ENCODE measurements at regions not wholly inside any gene's neighbourhood (a gene's known extent, or its start where the extent isn't known, plus 50 kb on each side); places are given as distances from the start of the nearest gene placed in this dataset.

DNA sequence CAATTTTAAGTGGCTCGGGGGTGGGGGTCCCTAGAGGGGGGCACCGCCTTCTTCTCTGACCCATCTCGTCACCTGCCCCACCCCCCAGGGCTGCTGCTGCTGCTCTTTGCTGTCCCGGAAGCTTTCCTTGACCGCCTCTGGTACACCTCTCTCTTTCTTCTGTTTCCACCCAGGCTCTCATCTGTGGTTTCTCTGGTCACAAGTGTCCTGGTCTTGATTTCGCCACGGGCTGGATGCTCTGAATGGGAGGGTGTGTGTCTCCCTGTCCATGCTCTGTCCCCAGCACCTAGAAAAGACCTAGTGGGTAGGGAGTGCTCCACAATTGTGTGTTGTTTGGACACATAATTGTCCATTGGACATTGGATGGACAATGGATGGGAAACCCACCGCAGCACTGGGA lies 134.7 kb upstream of the CIBAR2 start:
- TF ChIP-seq, protein P1, sequence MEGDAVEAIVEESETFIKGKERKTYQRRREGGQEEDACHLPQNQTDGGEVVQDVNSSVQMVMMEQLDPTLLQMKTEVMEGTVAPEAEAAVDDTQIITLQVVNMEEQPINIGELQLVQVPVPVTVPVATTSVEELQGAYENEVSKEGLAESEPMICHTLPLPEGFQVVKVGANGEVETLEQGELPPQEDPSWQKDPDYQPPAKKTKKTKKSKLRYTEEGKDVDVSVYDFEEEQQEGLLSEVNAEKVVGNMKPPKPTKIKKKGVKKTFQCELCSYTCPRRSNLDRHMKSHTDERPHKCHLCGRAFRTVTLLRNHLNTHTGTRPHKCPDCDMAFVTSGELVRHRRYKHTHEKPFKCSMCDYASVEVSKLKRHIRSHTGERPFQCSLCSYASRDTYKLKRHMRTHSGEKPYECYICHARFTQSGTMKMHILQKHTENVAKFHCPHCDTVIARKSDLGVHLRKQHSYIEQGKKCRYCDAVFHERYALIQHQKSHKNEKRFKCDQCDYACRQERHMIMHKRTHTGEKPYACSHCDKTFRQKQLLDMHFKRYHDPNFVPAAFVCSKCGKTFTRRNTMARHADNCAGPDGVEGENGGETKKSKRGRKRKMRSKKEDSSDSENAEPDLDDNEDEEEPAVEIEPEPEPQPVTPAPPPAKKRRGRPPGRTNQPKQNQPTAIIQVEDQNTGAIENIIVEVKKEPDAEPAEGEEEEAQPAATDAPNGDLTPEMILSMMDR (IDR thresholded peaks at IDR 0.05): no peak
- no peak for TF ChIP-seq POLR2A (IDR thresholded peaks at IDR 0.05)

Data from lower leg skin (tissue), 3 donors.